Right lobe of liver (tissue), 4 donors: ENCODE measurements at regions not wholly inside any gene's neighbourhood (a gene's known extent, or its start where the extent isn't known, plus 50 kb on each side); places are given as distances from the start of the nearest gene placed in this dataset.

Experiments
- POLR2A ChIP-seq: fragments of 450-650 bp; IDR thresholded peaks from one replicate; pipeline ENCODE4 v1.6.1; 2017; ENCODE audit warnings: antibody characterized with exemption, mild to moderate bottlenecking
- TF ChIP-seq, protein P1 (sequence below), 4 donors: fragments of 200-600 bp in 3 of 4; fragments of 450-650 bp in 1 of 4; IDR thresholded peaks; one replicate each; pipeline versions ENCODE4 v1.5.1 to v1.8.0; 2016 to 2022; ENCODE audit warnings: antibody characterized with exemption in 4 of 4, mild to moderate bottlenecking in 2 of 4
- donor health status: DM: no; HTN: no; CAD: no.
- donor health status: DM: no; HTN: no; CAD: no.
- donor health status: DM: no; HTN: yes; CAD: no.

DNA sequence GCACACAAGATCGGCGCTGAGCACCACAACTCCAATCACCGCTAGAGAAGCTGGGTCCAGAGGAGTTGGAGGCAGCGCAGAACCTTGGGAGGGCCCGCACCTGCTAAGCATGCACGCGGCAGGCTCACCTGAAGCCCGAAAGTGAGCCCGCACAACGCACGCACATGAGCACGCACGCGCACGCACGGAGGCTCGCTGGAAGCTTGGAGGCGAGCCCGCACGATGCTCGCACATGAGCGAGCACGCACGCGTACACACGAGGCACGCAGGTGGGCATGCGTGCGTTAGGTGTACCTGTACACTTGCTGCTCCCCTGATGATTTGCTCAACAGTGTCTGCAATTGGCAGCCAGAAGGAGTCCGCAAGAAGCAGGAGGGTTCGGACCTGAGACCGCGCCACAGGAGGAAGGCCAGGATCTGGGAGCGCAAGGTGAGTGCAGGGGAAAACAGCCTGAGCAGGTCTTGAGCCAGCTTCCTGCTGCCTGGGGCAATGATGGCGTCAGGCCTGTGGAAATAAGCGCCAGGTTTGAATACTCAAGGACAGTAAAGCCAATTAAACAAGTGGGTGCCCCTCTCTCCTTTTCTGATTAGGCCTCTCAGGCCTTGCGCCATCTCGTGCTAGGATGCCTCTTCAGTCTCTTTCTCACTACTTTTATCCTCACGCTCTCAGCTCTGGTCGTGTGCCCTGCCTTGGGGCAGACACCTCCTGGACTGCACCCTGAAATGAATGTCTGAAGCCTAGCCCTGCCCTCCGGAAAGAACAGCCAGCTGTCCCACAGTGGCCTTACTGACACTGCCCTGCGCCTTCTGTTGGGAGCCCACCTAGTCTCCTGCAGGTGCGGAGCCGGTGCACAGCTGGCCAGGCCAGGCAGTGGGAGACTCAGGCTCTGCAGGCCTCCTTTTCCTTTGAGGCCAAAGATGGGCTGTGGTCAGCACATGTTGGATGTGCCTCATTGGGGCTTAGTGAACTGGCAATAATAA, 340.4 kb downstream of the CDC5L start:
- TF ChIP-seq, protein P1, sequence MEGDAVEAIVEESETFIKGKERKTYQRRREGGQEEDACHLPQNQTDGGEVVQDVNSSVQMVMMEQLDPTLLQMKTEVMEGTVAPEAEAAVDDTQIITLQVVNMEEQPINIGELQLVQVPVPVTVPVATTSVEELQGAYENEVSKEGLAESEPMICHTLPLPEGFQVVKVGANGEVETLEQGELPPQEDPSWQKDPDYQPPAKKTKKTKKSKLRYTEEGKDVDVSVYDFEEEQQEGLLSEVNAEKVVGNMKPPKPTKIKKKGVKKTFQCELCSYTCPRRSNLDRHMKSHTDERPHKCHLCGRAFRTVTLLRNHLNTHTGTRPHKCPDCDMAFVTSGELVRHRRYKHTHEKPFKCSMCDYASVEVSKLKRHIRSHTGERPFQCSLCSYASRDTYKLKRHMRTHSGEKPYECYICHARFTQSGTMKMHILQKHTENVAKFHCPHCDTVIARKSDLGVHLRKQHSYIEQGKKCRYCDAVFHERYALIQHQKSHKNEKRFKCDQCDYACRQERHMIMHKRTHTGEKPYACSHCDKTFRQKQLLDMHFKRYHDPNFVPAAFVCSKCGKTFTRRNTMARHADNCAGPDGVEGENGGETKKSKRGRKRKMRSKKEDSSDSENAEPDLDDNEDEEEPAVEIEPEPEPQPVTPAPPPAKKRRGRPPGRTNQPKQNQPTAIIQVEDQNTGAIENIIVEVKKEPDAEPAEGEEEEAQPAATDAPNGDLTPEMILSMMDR (IDR thresholded peaks at IDR 0.05): no peak
- TF ChIP-seq POLR2A: no peak
